GM10266 (cell line): ENCODE measurements at regions not wholly inside any gene's neighbourhood (a gene's known extent, or its start where the extent isn't known, plus 50 kb on each side); places are given as distances from the start of the nearest gene placed in this dataset.

ENCODE experiments used
- DNase-seq: peaks from one replicate; pipeline ENCODE4 v3.0.0; 2012; ENCODE audit errors: extremely low spot score
- TF ChIP-seq, protein P1 (sequence below): IDR thresholded peaks from 2 replicates; pipeline ENCODE4 v1.5.1; 2012; ENCODE audit warnings: mild to moderate bottlenecking, low read depth; ENCODE audit not compliant: control insufficient read depth, insufficient read depth; ENCODE audit errors: missing control alignments

GRCh38 chr18:30639361-30639760 lies 403.2 kb downstream of the DSC3 start:
- no peak for DNase-seq
- TF ChIP-seq, protein P1, sequence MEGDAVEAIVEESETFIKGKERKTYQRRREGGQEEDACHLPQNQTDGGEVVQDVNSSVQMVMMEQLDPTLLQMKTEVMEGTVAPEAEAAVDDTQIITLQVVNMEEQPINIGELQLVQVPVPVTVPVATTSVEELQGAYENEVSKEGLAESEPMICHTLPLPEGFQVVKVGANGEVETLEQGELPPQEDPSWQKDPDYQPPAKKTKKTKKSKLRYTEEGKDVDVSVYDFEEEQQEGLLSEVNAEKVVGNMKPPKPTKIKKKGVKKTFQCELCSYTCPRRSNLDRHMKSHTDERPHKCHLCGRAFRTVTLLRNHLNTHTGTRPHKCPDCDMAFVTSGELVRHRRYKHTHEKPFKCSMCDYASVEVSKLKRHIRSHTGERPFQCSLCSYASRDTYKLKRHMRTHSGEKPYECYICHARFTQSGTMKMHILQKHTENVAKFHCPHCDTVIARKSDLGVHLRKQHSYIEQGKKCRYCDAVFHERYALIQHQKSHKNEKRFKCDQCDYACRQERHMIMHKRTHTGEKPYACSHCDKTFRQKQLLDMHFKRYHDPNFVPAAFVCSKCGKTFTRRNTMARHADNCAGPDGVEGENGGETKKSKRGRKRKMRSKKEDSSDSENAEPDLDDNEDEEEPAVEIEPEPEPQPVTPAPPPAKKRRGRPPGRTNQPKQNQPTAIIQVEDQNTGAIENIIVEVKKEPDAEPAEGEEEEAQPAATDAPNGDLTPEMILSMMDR: no peak

DNA sequence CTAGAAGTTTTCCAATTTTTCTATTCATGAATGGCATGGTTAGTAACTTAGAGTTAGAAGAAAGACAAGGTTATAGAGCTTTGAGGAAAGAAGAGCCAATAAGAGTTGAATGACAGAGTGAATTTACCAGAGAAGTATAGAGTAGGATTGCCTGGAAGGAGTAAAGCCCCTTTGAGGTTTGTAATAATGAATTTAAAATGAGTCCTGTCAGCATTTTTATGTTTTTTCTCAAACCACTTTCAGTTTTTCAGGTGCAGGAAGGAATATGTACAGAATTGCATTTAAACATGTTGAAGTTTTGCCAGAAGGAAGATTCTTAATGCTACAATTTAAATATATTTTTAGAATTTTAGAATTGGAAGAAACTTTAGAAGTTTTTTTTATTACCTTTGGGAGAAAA lies 408.3 kb downstream of the DSC3 start:
- no peak for DNase-seq
- TF ChIP-seq, protein P1: no peak

GRCh38 chr18:30632071-30632698 lies 410.4 kb downstream of the DSC3 start:
- TF ChIP-seq, protein P1: no peak
- DNase-seq: no peak

DNA sequence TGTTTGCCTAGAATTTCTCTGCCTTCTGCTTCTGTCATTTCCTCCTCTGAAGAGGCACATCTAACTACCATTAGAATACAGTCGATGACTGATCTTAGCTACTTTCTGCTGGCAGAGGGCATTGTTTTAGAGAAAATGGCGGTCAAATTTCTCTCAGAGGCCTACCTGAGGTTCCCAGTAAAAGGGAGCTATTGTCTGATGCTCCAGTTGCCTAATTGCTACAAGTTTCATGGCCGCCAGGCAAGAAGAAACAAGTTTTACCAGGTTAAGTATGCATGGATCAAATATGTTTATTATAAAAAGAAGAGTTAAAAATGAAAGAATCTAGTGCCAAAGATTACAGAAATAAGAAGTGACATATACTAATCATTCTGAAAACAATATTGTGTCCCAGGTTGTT lies 416.6 kb downstream of the DSC3 start:
- TF ChIP-seq, protein P1: no peak
- DNase-seq: no peak

- no peak for DNase-seq
- TF ChIP-seq, protein P1: no peak
Observed at GRCh38 chr18:30623401-30624065, 419.0 kb downstream of the DSC3 start.

- TF ChIP-seq, protein P1: no peak
- no peak for DNase-seq
Observed at GRCh38 chr18:30622635-30623034, 419.9 kb downstream of the DSC3 start.

DNA sequence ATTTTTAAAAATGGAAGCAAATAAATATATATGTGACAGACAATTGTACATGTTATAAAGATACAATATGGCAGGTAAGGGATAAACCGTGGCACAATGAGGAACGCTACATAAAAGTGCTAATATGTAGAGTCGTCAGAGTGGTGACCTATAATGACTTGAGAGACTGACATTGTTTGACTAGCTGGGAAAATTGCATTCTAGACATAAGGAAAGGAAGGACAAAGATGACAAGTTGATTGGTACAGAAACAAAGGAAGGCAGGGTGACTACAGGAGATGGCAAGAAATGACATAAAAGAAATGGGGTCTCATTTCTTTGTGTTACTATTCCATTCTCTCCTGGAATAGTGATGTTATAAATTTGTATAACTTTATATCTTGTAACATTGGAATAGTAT lies 420.4 kb downstream of the DSC3 start:
- TF ChIP-seq, protein P1: no peak
- DNase-seq: no peak
